GM12878 (cell line): ENCODE measurements at regions not wholly inside any gene's neighbourhood (a gene's known extent, or its start where the extent isn't known, plus 50 kb on each side); places are given as distances from the start of the nearest gene placed in this dataset.

Experiments used
- ATAC-seq: fragments of 200-7000 bp; cut with Tn5 transposase; 3 replicates; pipeline ENCODE4 v1.9.1; 2020; ENCODE audit warnings: mild to moderate bottlenecking, moderate library complexity
- BruUV-seq: library from RNA; stranded (reverse); fragments of 400-500 nt; replicated peaks from 2 replicates; lab custom pipeline; 2021; lab: Mats Ljungman, UMichigan
- CTCF ChIA-PET: fragments of 300-600 bp; sonication (Branson Sonifier 250); formaldehyde crosslinking; extraction: SDS; loops from one replicate; lab custom pipeline; 2021; ENCODE audit warnings: inconsistent platforms; lab: Yijun Ruan, JAX
- POLR2A ChIA-PET: fragments of 350-600 bp; formaldehyde crosslinking; extraction: SDS; loops from one replicate; lab custom pipeline; 2021; ENCODE audit warnings: inconsistent platforms; lab: Charles Lee
- RAD21 ChIA-PET: fragments of 300-600 bp; sonication (Branson Sonifier 250); formaldehyde crosslinking; loops from one replicate; lab custom pipeline; 2023; ENCODE audit warnings: antibody characterized with exemption; ENCODE audit not compliant: unreplicated experiment; lab: Charles Lee
- SMC1A ChIA-PET: fragments of 300-600 bp; sonication (Branson Sonifier 250); formaldehyde crosslinking; loops from one replicate; lab custom pipeline; 2023; ENCODE audit not compliant: unreplicated experiment, uncharacterized antibody; lab: Charles Lee
- DNase-seq: peaks from one replicate; pipeline ENCODE4 v3.0.0-alpha.2; 2011; ENCODE audit warnings: low read depth, low spot score
- FAIRE-seq: peaks from 3 replicates; lab custom pipeline; 2011; peaks lifted over from hg19 to GRCh38; lab: Jason Lieb, UNC
- H2AFZ ChIP-seq: 2 replicates; pipeline ENCODE4 v1.6.0; 2011; ENCODE audit warnings: low read depth, low read length, control low read depth; ENCODE audit not compliant: control insufficient read depth
- H3K27ac ChIP-seq: 2 replicates; pipeline ENCODE4 v1.5.1; 2011; ENCODE audit warnings: control low read depth; ENCODE audit not compliant: control insufficient read depth, insufficient read depth
- H3K27me3 ChIP-seq, 2 experiments: replicated peaks in 1 of 2; 2 replicates each; pipeline versions ENCODE4 v1.6.0 to v1.6.1; 2011; ENCODE audit warnings: low read length in 1 of 2; ENCODE audit not compliant: control insufficient read depth in 2 of 2, insufficient read depth in 2 of 2
- H3K36me3 ChIP-seq, 2 experiments: 2 replicates each; pipeline ENCODE4 v1.5.1; 2011; ENCODE audit warnings: low read length in 1 of 2; ENCODE audit not compliant: control insufficient read depth in 2 of 2, insufficient read depth in 2 of 2
- H3K4me1 ChIP-seq: 2 replicates; pipeline ENCODE4 v1.6.1; 2011; ENCODE audit warnings: mild to moderate bottlenecking, low read length, moderate library complexity, mixed read lengths; ENCODE audit not compliant: control insufficient read depth, insufficient read depth
- H3K4me2 ChIP-seq: 2 replicates; pipeline ENCODE4 v1.6.0; 2011; ENCODE audit warnings: control low read depth; ENCODE audit not compliant: control insufficient read depth, insufficient read depth
- H3K4me3 ChIP-seq: fragments of 200-600 bp; sonication (generic); 2 replicates; pipeline ENCODE4 v1.5.1; 2016
- H3K79me2 ChIP-seq: 2 replicates; pipeline ENCODE4 v1.6.0; 2011; ENCODE audit warnings: low read length; ENCODE audit not compliant: control insufficient read depth, insufficient read depth
- H3K9ac ChIP-seq: 2 replicates; pipeline ENCODE4 v1.8.0; 2011; ENCODE audit warnings: low read length, control low read depth, mixed read lengths; ENCODE audit not compliant: control insufficient read depth, insufficient read depth
- H3K9me3 ChIP-seq: replicated peaks from 3 replicates; pipeline ENCODE4 v1.5.1; 2011; ENCODE audit warnings: mild to moderate bottlenecking, low read length; ENCODE audit not compliant: control insufficient read depth, insufficient read depth
- H4K20me1 ChIP-seq: 2 replicates; pipeline ENCODE4 v1.6.0; 2011; ENCODE audit not compliant: control insufficient read depth, insufficient read depth
- CHD1 ChIP-seq: IDR thresholded peaks from 2 replicates; pipeline ENCODE4 v1.6.1; 2012; ENCODE audit warnings: low read depth, low read length, improper control_type of control experiment
- CREB1 ChIP-seq: IDR thresholded peaks from 2 replicates; pipeline ENCODE4 v1.6.1; 2012; ENCODE audit warnings: low read depth, mild to moderate bottlenecking, inconsistent platforms
- KAT2A ChIP-seq: conservative IDR thresholded peaks from 2 replicates; pipeline ENCODE4 v1.6.1; 2011; ENCODE audit warnings: low read depth, low read length; ENCODE audit not compliant: control insufficient read depth
- MYB ChIP-seq: fragments of 150-350 bp; IDR thresholded peaks from 2 replicates; pipeline ENCODE4 v1.6.1; 2014; ENCODE audit warnings: mild to moderate bottlenecking, low read depth, low read length, borderline replicate concordance
- NFYB ChIP-seq: IDR thresholded peaks from 2 replicates; pipeline ENCODE4 v1.6.1; 2011; ENCODE audit warnings: low read depth, mild to moderate bottlenecking, low read length, improper control_type of control experiment, moderate library complexity; ENCODE audit not compliant: insufficient read depth
- PAX8 ChIP-seq: fragments of 450-650 bp; IDR thresholded peaks from 2 replicates; pipeline ENCODE4 v1.6.1; 2017; ENCODE audit warnings: mild to moderate bottlenecking, moderate library complexity
- ZZZ3 ChIP-seq: IDR thresholded peaks from 2 replicates; pipeline ENCODE4 v1.6.1; 2011; ENCODE audit warnings: low read depth; ENCODE audit not compliant: control insufficient read depth, insufficient read length
- WGBS: methylation state at CpG from one replicate; pipeline ENCODE4 v1.1.6; 2016; ENCODE audit warnings: low lambda C conversion rate; ENCODE audit not compliant: insufficient replicate concordance, insufficient coverage; ENCODE audit errors: missing lambda C conversion rate; 5-methylcytosine and 5-hydroxymethylcytosine counted together
- in situ Hi-C: fragments of 300-500 bp; cut with MboI; formaldehyde crosslinking; loops from 9 replicates; pipeline ENCODE4 v1.14.3; 2018; ENCODE audit warnings: mixed read lengths
- intact Hi-C: fragments of 100-400 bp; cut with micrococcal nuclease; formaldehyde crosslinking; loops from one replicate; pipeline ENCODE4 v1.14.2; 2022; ENCODE audit not compliant: unreplicated experiment
- TF ChIP-seq, protein P1 (sequence below): fragments of 450-650 bp; IDR thresholded peaks from 2 replicates; pipeline ENCODE4 v1.6.1; 2016; ENCODE audit warnings: mild to moderate bottlenecking, moderate library complexity, borderline replicate concordance
- TF ChIP-seq, protein P2 (sequence below): fragments of 450-650 bp; formaldehyde crosslinking; IDR thresholded peaks from 2 replicates; pipeline ENCODE4 v1.4.0; 2022; ENCODE audit warnings: mild to moderate bottlenecking, moderate library complexity
- TF ChIP-seq, protein P3 (sequence below): fragments of 450-650 bp; IDR thresholded peaks from 2 replicates; pipeline ENCODE4 v1.6.1; 2017; ENCODE audit warnings: mild to moderate bottlenecking, moderate library complexity

DNA sequence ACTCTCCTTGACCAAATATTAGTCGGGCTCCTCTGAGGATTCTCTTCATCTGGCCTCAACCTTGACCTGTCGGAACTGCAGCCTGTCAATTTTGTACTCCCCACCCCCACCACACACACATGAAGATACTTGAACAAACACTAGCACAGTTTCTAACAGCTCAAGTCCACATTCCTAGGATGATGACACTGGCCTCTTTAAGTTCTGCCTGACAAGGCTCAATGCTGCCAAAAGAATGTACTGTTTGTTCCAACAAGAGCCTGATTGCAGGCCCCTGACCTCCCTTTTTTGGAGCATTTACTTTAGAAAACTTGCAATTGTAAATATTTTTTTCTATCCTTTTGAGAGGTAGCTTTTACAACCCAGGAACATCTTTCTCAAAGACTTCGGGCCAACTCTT is 169.2 kb upstream of the IRS2 start:
- ChIA-PET CTCF (no interaction called here), POLR2A (no interaction called here), SMC1A (interaction anchor here (1.0 kb wide), 1 partner anchor 16 kb away, joined by 3 read pairs; no protein-coding TSS in a partner anchor), RAD21 (no interaction called here)
- 9% methylated on average over 3 of the region's 3 CpGs for WGBS
- FAIRE-seq (no peak), DNase-seq (no peak), ATAC-seq (no peak)
- Histone ChIP-seq H3K79me2 (no peaks in the 10 kb centered on the region), H3K9ac (no peak overlapping the region), H3K27ac (no peak overlapping the region), H3K4me3 (no peak overlapping the region), H3K4me1 (no peaks in the 10 kb centered on the region), H3K4me2 (no peak overlapping the region), H3K9me3 (no peaks in the 10 kb centered on the region), H3K36me3 (no peaks in the 10 kb centered on the region), H2AFZ (no peak overlapping the region), H4K20me1 (no peaks in the 10 kb centered on the region), H3K27me3 (no peaks in the 10 kb centered on the region)
- BruUV-seq = no TSS peak
- intact Hi-C loops = no loop called here
- in situ Hi-C loops = no loop called here
- TF ChIP-seq ZZZ3 (no peak), CREB1 (no peak), PAX8 (no peak), MYB (no peak), CHD1 (no peak), NFYB (no peak), KAT2A (no peak)
- TF ChIP-seq, protein P1, sequence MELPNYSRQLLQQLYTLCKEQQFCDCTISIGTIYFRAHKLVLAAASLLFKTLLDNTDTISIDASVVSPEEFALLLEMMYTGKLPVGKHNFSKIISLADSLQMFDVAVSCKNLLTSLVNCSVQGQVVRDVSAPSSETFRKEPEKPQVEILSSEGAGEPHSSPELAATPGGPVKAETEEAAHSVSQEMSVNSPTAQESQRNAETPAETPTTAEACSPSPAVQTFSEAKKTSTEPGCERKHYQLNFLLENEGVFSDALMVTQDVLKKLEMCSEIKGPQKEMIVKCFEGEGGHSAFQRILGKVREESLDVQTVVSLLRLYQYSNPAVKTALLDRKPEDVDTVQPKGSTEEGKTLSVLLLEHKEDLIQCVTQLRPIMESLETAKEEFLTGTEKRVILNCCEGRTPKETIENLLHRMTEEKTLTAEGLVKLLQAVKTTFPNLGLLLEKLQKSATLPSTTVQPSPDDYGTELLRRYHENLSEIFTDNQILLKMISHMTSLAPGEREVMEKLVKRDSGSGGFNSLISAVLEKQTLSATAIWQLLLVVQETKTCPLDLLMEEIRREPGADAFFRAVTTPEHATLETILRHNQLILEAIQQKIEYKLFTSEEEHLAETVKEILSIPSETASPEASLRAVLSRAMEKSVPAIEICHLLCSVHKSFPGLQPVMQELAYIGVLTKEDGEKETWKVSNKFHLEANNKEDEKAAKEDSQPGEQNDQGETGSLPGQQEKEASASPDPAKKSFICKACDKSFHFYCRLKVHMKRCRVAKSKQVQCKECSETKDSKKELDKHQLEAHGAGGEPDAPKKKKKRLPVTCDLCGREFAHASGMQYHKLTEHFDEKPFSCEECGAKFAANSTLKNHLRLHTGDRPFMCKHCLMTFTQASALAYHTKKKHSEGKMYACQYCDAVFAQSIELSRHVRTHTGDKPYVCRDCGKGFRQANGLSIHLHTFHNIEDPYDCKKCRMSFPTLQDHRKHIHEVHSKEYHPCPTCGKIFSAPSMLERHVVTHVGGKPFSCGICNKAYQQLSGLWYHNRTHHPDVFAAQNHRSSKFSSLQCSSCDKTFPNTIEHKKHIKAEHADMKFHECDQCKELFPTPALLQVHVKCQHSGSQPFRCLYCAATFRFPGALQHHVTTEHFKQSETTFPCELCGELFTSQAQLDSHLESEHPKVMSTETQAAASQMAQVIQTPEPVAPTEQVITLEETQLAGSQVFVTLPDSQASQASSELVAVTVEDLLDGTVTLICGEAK = no peak
- TF ChIP-seq, protein P2, sequence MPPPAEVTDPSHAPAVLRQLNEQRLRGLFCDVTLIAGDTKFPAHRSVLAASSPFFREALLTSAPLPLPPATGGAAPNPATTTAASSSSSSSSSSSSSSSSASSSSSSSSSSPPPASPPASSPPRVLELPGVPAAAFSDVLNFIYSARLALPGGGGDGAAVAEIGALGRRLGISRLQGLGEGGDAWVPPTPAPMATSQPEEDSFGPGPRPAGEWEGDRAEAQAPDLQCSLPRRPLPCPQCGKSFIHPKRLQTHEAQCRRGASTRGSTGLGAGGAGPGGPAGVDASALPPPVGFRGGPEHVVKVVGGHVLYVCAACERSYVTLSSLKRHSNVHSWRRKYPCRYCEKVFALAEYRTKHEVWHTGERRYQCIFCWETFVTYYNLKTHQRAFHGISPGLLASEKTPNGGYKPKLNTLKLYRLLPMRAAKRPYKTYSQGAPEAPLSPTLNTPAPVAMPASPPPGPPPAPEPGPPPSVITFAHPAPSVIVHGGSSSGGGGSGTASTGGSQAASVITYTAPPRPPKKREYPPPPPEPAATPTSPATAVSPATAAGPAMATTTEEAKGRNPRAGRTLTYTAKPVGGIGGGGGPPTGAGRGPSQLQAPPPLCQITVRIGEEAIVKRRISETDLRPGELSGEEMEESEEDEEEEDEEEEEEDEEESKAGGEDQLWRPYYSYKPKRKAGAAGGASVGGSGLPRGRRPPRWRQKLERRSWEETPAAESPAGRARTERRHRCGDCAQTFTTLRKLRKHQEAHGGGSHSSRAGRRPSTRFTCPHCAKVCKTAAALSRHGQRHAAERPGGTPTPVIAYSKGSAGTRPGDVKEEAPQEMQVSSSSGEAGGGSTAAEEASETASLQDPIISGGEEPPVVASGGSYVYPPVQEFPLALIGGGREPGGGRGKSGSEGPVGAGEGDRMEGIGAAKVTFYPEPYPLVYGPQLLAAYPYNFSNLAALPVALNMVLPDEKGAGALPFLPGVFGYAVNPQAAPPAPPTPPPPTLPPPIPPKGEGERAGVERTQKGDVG = no peak
- TF ChIP-seq, protein P3, sequence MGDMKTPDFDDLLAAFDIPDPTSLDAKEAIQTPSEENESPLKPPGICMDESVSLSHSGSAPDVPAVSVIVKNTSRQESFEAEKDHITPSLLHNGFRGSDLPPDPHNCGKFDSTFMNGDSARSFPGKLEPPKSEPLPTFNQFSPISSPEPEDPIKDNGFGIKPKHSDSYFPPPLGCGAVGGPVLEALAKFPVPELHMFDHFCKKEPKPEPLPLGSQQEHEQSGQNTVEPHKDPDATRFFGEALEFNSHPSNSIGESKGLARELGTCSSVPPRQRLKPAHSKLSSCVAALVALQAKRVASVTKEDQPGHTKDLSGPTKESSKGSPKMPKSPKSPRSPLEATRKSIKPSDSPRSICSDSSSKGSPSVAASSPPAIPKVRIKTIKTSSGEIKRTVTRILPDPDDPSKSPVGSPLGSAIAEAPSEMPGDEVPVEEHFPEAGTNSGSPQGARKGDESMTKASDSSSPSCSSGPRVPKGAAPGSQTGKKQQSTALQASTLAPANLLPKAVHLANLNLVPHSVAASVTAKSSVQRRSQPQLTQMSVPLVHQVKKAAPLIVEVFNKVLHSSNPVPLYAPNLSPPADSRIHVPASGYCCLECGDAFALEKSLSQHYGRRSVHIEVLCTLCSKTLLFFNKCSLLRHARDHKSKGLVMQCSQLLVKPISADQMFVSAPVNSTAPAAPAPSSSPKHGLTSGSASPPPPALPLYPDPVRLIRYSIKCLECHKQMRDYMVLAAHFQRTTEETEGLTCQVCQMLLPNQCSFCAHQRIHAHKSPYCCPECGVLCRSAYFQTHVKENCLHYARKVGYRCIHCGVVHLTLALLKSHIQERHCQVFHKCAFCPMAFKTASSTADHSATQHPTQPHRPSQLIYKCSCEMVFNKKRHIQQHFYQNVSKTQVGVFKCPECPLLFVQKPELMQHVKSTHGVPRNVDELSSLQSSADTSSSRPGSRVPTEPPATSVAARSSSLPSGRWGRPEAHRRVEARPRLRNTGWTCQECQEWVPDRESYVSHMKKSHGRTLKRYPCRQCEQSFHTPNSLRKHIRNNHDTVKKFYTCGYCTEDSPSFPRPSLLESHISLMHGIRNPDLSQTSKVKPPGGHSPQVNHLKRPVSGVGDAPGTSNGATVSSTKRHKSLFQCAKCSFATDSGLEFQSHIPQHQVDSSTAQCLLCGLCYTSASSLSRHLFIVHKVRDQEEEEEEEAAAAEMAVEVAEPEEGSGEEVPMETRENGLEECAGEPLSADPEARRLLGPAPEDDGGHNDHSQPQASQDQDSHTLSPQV = no peak
